GM12878 (cell line): ENCODE measurements at regions not wholly inside any gene's neighbourhood (a gene's known extent, or its start where the extent isn't known, plus 50 kb on each side); places are given as distances from the start of the nearest gene placed in this dataset.

Experiments used
- ATAC-seq: fragments of 200-7000 bp; cut with Tn5 transposase; 3 replicates; pipeline ENCODE4 v1.9.1; 2020; ENCODE audit warnings: mild to moderate bottlenecking, moderate library complexity
- BruUV-seq: library from RNA; stranded (reverse); fragments of 400-500 nt; replicated peaks from 2 replicates; lab custom pipeline; 2021; lab: Mats Ljungman, UMichigan
- CTCF ChIA-PET: fragments of 300-600 bp; sonication (Branson Sonifier 250); formaldehyde crosslinking; extraction: SDS; loops from one replicate; lab custom pipeline; 2021; ENCODE audit warnings: inconsistent platforms; lab: Yijun Ruan, JAX
- POLR2A ChIA-PET: fragments of 350-600 bp; formaldehyde crosslinking; extraction: SDS; loops from one replicate; lab custom pipeline; 2021; ENCODE audit warnings: inconsistent platforms; lab: Charles Lee
- RAD21 ChIA-PET: fragments of 300-600 bp; sonication (Branson Sonifier 250); formaldehyde crosslinking; loops from one replicate; lab custom pipeline; 2023; ENCODE audit warnings: antibody characterized with exemption; ENCODE audit not compliant: unreplicated experiment; lab: Charles Lee
- SMC1A ChIA-PET: fragments of 300-600 bp; sonication (Branson Sonifier 250); formaldehyde crosslinking; loops from one replicate; lab custom pipeline; 2023; ENCODE audit not compliant: unreplicated experiment, uncharacterized antibody; lab: Charles Lee
- DNase-seq: peaks from one replicate; pipeline ENCODE4 v3.0.0-alpha.2; 2011; ENCODE audit warnings: low read depth, low spot score
- FAIRE-seq: peaks from 3 replicates; lab custom pipeline; 2011; peaks lifted over from hg19 to GRCh38; lab: Jason Lieb, UNC
- H2AFZ ChIP-seq: 2 replicates; pipeline ENCODE4 v1.6.0; 2011; ENCODE audit warnings: low read depth, low read length, control low read depth; ENCODE audit not compliant: control insufficient read depth
- H3K27ac ChIP-seq: 2 replicates; pipeline ENCODE4 v1.5.1; 2011; ENCODE audit warnings: control low read depth; ENCODE audit not compliant: control insufficient read depth, insufficient read depth
- H3K27me3 ChIP-seq, 2 experiments: replicated peaks in 1 of 2; 2 replicates each; pipeline versions ENCODE4 v1.6.0 to v1.6.1; 2011; ENCODE audit warnings: low read length in 1 of 2; ENCODE audit not compliant: control insufficient read depth in 2 of 2, insufficient read depth in 2 of 2
- H3K36me3 ChIP-seq, 2 experiments: 2 replicates each; pipeline ENCODE4 v1.5.1; 2011; ENCODE audit warnings: low read length in 1 of 2; ENCODE audit not compliant: control insufficient read depth in 2 of 2, insufficient read depth in 2 of 2
- H3K4me1 ChIP-seq: 2 replicates; pipeline ENCODE4 v1.6.1; 2011; ENCODE audit warnings: mild to moderate bottlenecking, low read length, moderate library complexity, mixed read lengths; ENCODE audit not compliant: control insufficient read depth, insufficient read depth
- H3K4me2 ChIP-seq: 2 replicates; pipeline ENCODE4 v1.6.0; 2011; ENCODE audit warnings: control low read depth; ENCODE audit not compliant: control insufficient read depth, insufficient read depth
- H3K4me3 ChIP-seq: fragments of 200-600 bp; sonication (generic); 2 replicates; pipeline ENCODE4 v1.5.1; 2016
- H3K79me2 ChIP-seq: 2 replicates; pipeline ENCODE4 v1.6.0; 2011; ENCODE audit warnings: low read length; ENCODE audit not compliant: control insufficient read depth, insufficient read depth
- H3K9ac ChIP-seq: 2 replicates; pipeline ENCODE4 v1.8.0; 2011; ENCODE audit warnings: low read length, control low read depth, mixed read lengths; ENCODE audit not compliant: control insufficient read depth, insufficient read depth
- H3K9me3 ChIP-seq: replicated peaks from 3 replicates; pipeline ENCODE4 v1.5.1; 2011; ENCODE audit warnings: mild to moderate bottlenecking, low read length; ENCODE audit not compliant: control insufficient read depth, insufficient read depth
- H4K20me1 ChIP-seq: 2 replicates; pipeline ENCODE4 v1.6.0; 2011; ENCODE audit not compliant: control insufficient read depth, insufficient read depth
- ATF3 ChIP-seq: IDR thresholded peaks from 2 replicates; pipeline ENCODE4 v1.6.1; 2011; ENCODE audit warnings: low read depth, mild to moderate bottlenecking, low read length, moderate library complexity, borderline replicate concordance; ENCODE audit errors: extremely low read depth
- BACH1 ChIP-seq: fragments of 450-650 bp; IDR thresholded peaks from 2 replicates; pipeline ENCODE4 v1.6.1; 2017; ENCODE audit warnings: mild to moderate bottlenecking, borderline replicate concordance
- E4F1 ChIP-seq: fragments of 450-650 bp; IDR thresholded peaks from 2 replicates; pipeline ENCODE4 v1.6.1; 2018; ENCODE audit warnings: borderline replicate concordance, mild to moderate bottlenecking; ENCODE audit not compliant: partially characterized antibody
- EGR1 ChIP-seq, 2 experiments: IDR thresholded peaks; 1 replicate in 1 of 2; 2 replicates in 1 of 2; pipeline ENCODE4 v1.6.1; 2011 to 2012; ENCODE audit warnings: low read depth in 2 of 2, low read length in 2 of 2, borderline replicate concordance in 1 of 2, mild to moderate bottlenecking in 1 of 2, moderate library complexity in 1 of 2
- HSF1 ChIP-seq: fragments of 150-350 bp; IDR thresholded peaks from 2 replicates; pipeline ENCODE4 v1.6.1; 2014; ENCODE audit warnings: mild to moderate bottlenecking, low read depth, low read length
- MEF2B ChIP-seq: fragments of 450-650 bp; IDR thresholded peaks from 2 replicates; pipeline ENCODE4 v1.6.1; 2018; ENCODE audit warnings: mild to moderate bottlenecking, moderate library complexity; ENCODE audit not compliant: partially characterized antibody, poor library complexity, severe bottlenecking
- NFXL1 ChIP-seq: fragments of 450-650 bp; IDR thresholded peaks from 2 replicates; pipeline ENCODE4 v1.6.1; 2017; ENCODE audit warnings: antibody characterized with exemption, mild to moderate bottlenecking, borderline replicate concordance
- NR2C1 ChIP-seq: fragments of 450-650 bp; IDR thresholded peaks from 2 replicates; pipeline ENCODE4 v1.6.1; 2017; ENCODE audit warnings: antibody characterized with exemption, mild to moderate bottlenecking, moderate library complexity
- NR2F1 ChIP-seq: fragments of 450-650 bp; conservative IDR thresholded peaks from 2 replicates; pipeline ENCODE4 v1.6.1; 2017; ENCODE audit warnings: mild to moderate bottlenecking
- NRF1 ChIP-seq: conservative IDR thresholded peaks from 2 replicates; pipeline ENCODE4 v1.6.1; 2011; ENCODE audit warnings: mild to moderate bottlenecking, low read depth, low read length, improper control_type of control experiment
- PAX8 ChIP-seq: fragments of 450-650 bp; IDR thresholded peaks from 2 replicates; pipeline ENCODE4 v1.6.1; 2017; ENCODE audit warnings: mild to moderate bottlenecking, moderate library complexity
- POLR2AphosphoS2 ChIP-seq: IDR thresholded peaks from 2 replicates; pipeline ENCODE4 v1.6.1; 2011; ENCODE audit warnings: low read depth, mild to moderate bottlenecking, low read length, improper control_type of control experiment, moderate library complexity
- SREBF1 ChIP-seq: IDR thresholded peaks from 2 replicates; pipeline ENCODE4 v1.6.1; 2012; ENCODE audit warnings: mild to moderate bottlenecking, low read length
- TAF1 ChIP-seq: IDR thresholded peaks from 2 replicates; pipeline ENCODE4 v1.6.1; 2011; ENCODE audit warnings: mild to moderate bottlenecking, low read depth, low read length, borderline replicate concordance
- TCF12 ChIP-seq: IDR thresholded peaks from 2 replicates; pipeline ENCODE4 v1.6.1; 2011; ENCODE audit warnings: low read depth, mild to moderate bottlenecking, low read length
- USF1 ChIP-seq: IDR thresholded peaks from 2 replicates; pipeline ENCODE4 v1.6.1; 2011; ENCODE audit warnings: borderline replicate concordance, low read depth, mild to moderate bottlenecking, moderate library complexity, mixed read lengths, low read length; ENCODE audit not compliant: insufficient read depth; ENCODE audit errors: extremely low read length
- ZNF207 ChIP-seq: fragments of 450-650 bp; IDR thresholded peaks from 2 replicates; pipeline ENCODE4 v1.6.1; 2014; ENCODE audit warnings: antibody characterized with exemption, mild to moderate bottlenecking, borderline replicate concordance
- WGBS: methylation state at CpG from one replicate; pipeline ENCODE4 v1.1.6; 2016; ENCODE audit warnings: low lambda C conversion rate; ENCODE audit not compliant: insufficient replicate concordance, insufficient coverage; ENCODE audit errors: missing lambda C conversion rate; 5-methylcytosine and 5-hydroxymethylcytosine counted together
- in situ Hi-C: fragments of 300-500 bp; cut with MboI; formaldehyde crosslinking; loops from 9 replicates; pipeline ENCODE4 v1.14.3; 2018; ENCODE audit warnings: mixed read lengths
- intact Hi-C: fragments of 100-400 bp; cut with micrococcal nuclease; formaldehyde crosslinking; loops from one replicate; pipeline ENCODE4 v1.14.2; 2022; ENCODE audit not compliant: unreplicated experiment

GRCh38 chr6:155837474-155837873 lies 381.8 kb upstream of the NOX3 start:
- WGBS = 20% methylated on average over 4 of the region's 4 CpGs
- in situ Hi-C loops = no loop called here
- H3K27me3 ChIP-seq = no peaks in the 10 kb centered on the region

More at GRCh38 chr6:155837474-155837873, 381.8 kb upstream of the NOX3 start:
- Histone ChIP-seq H3K36me3 (no peaks in the 10 kb centered on the region), H3K4me2 (no peak overlapping the region), H2AFZ (no peak overlapping the region), H4K20me1 (no peaks in the 10 kb centered on the region), H3K4me1 (no peaks in the 10 kb centered on the region), H3K9ac (no peak overlapping the region), H3K79me2 (no peaks in the 10 kb centered on the region), H3K4me3 (no peak overlapping the region), H3K9me3 (no peaks in the 10 kb centered on the region), H3K27ac (no peak overlapping the region)
- FAIRE-seq (no peak), ATAC-seq (no peak), DNase-seq (no peak)
- ChIA-PET POLR2A (no interaction called here), SMC1A (no interaction called here), RAD21 (no interaction called here), CTCF (no interaction called here)
- no TSS peak for BruUV-seq
- intact Hi-C loops = no loop called here
- TF ChIP-seq NR2C1 (no peak), USF1 (no peak), ATF3 (no peak), NFXL1 (no peak), SREBF1 (no peak), NR2F1 (no peak), EGR1 (IDR thresholded peaks at IDR 0.05; ENCODE audit: borderline replicate concordance in 1 of 2, low read depth in 2 of 2, low read length in 2 of 2) (no peak), PAX8 (no peak), BACH1 (no peak), TAF1 (no peak), TCF12 (no peak), ZNF207 (no peak), NRF1 (no peak), HSF1 (no peak), POLR2AphosphoS2 (no peak), MEF2B (no peak), E4F1 (no peak)
